SK-N-SH (cell line): ENCODE measurements at regions not wholly inside any gene's neighbourhood (a gene's known extent, or its start where the extent isn't known, plus 50 kb on each side); places are given as distances from the start of the nearest gene placed in this dataset.

Experiments used
- CTCF ChIA-PET: fragments of 300-600, 350-600 bp; formaldehyde crosslinking; extraction: SDS; loops from one replicate; lab custom pipeline; 2021; lab: Yijun Ruan, JAX
- POLR2A ChIA-PET: fragments of 350-600 bp; sonication (Branson Sonifier 250); formaldehyde crosslinking; extraction: SDS; loops from one replicate; lab custom pipeline; 2020; ENCODE audit warnings: antibody characterized with exemption, inconsistent platforms; lab: Yijun Ruan, JAX
- DNase-seq: peaks from one replicate; pipeline ENCODE4 v3.0.0; 2012
- H2AFZ ChIP-seq: fragments of 200-600 bp; sonication (generic); 2 replicates; pipeline ENCODE4 v1.8.1; 2016; ENCODE audit warnings: antibody characterized with exemption, mild to moderate bottlenecking, low read depth
- H3F3A ChIP-seq: fragments of 200-600 bp; sonication (generic); replicated peaks from 2 replicates; pipeline ENCODE3; 2016; ENCODE audit warnings: antibody characterized with exemption, mild to moderate bottlenecking; ENCODE audit not compliant: insufficient read depth
- H3K27ac ChIP-seq, 2 experiments: fragments of 200-500 bp in 1 of 2; fragments of 200-600 bp in 1 of 2; sonication (Bioruptor generic) in 1 of 2; sonication (generic), shearing (Covaris generic) in 1 of 2; 2 replicates each; pipeline versions ENCODE4 v1.5.1 to v1.6.1; 2014 to 2016; ENCODE audit warnings: low read depth in 2 of 2, inconsistent platforms in 1 of 2, low read length in 1 of 2, mild to moderate bottlenecking in 1 of 2, mixed read lengths in 1 of 2
- H3K27me3 ChIP-seq: fragments of 200-600 bp; sonication (generic), shearing (Covaris generic); 2 replicates; pipeline ENCODE4 v1.6.1; 2016; ENCODE audit warnings: mixed run types; ENCODE audit not compliant: insufficient read depth
- H3K36me3 ChIP-seq, 2 experiments: fragments of 200-500 bp in 1 of 2; fragments of 200-600 bp in 1 of 2; sonication (Bioruptor generic) in 1 of 2; sonication (generic) in 1 of 2; replicated peaks in 1 of 2; 2 replicates each; pipeline versions ENCODE3 to v1.5.1; 2014 to 2016; ENCODE audit warnings: low read length in 1 of 2, mild to moderate bottlenecking in 1 of 2; ENCODE audit not compliant: insufficient read depth in 2 of 2, control insufficient read depth in 1 of 2
- H3K4me1 ChIP-seq, 2 experiments: fragments of 200-500 bp in 1 of 2; fragments of 200-600 bp in 1 of 2; sonication (Bioruptor generic) in 1 of 2; sonication (generic), shearing (Covaris generic) in 1 of 2; 2 replicates each; pipeline versions ENCODE4 v1.5.1 to v1.6.1; 2014 to 2016; ENCODE audit warnings: low read depth in 1 of 2, low read length in 1 of 2, mixed run types in 1 of 2; ENCODE audit not compliant: insufficient read depth in 2 of 2, control insufficient read depth in 1 of 2
- H3K4me2 ChIP-seq: fragments of 200-600 bp; sonication (generic), shearing (Covaris generic); 2 replicates; pipeline ENCODE4 v1.6.1; 2017; ENCODE audit warnings: mixed run types
- H3K4me3 ChIP-seq, 2 experiments: fragments of 200-500 bp in 1 of 2; fragments of 200-600 bp in 1 of 2; sonication (Bioruptor generic) in 1 of 2; sonication (generic), shearing (Covaris generic) in 1 of 2; 2 replicates each; pipeline versions ENCODE4 v1.5.1 to v1.8.1; 2014 to 2016; ENCODE audit warnings: low read depth in 2 of 2, inconsistent platforms in 1 of 2, low read length in 1 of 2, mild to moderate bottlenecking in 1 of 2, mixed read lengths in 1 of 2, moderate library complexity in 1 of 2
- H3K79me2 ChIP-seq: fragments of 200-600 bp; sonication (generic); 2 replicates; pipeline ENCODE4 v1.8.1; 2017; ENCODE audit warnings: mild to moderate bottlenecking; ENCODE audit not compliant: insufficient read depth
- H3K9ac ChIP-seq: fragments of 200-600 bp; sonication (generic); 2 replicates; pipeline ENCODE4 v1.6.1; 2017; ENCODE audit warnings: mixed run types
- H3K9me2 ChIP-seq: fragments of 200-600 bp; sonication (generic); 2 replicates; pipeline ENCODE4 v1.6.1; 2017; ENCODE audit warnings: mixed run types
- H3K9me3 ChIP-seq: fragments of 200-600 bp; sonication (generic); 2 replicates; pipeline ENCODE4 v1.6.1; 2017; ENCODE audit warnings: mixed run types, mild to moderate bottlenecking, moderate library complexity
- H4K20me1 ChIP-seq: fragments of 200-600 bp; sonication (generic); 2 replicates; pipeline ENCODE4 v1.6.1; 2017; ENCODE audit warnings: mild to moderate bottlenecking, mixed run types; ENCODE audit not compliant: insufficient read depth
- CHD2 ChIP-seq: fragments of 150-350 bp; IDR thresholded peaks from 2 replicates; pipeline ENCODE4 v1.6.1; 2018; ENCODE audit warnings: low read length; ENCODE audit not compliant: partially characterized antibody
- EZH2phosphoT487 ChIP-seq: fragments of 200-600 bp; sonication (generic); IDR thresholded peaks from 2 replicates; pipeline ENCODE4 v1.6.1; 2017; ENCODE audit warnings: low read depth, mixed run types, mild to moderate bottlenecking, antibody characterized with exemption, moderate library complexity, borderline replicate concordance
- FOSL2 ChIP-seq: IDR thresholded peaks from 2 replicates; pipeline ENCODE4 v1.4.0; 2012; ENCODE audit warnings: low read depth, mild to moderate bottlenecking, moderate library complexity, borderline replicate concordance
- FOXJ3 ChIP-seq: sonication (generic); formaldehyde crosslinking; IDR thresholded peaks from 2 replicates; pipeline ENCODE4 v1.5.1; 2020; ENCODE audit warnings: mild to moderate bottlenecking, missing genetic modification reagents
- GABPA ChIP-seq: IDR thresholded peaks from 2 replicates; pipeline ENCODE4 v1.4.0; 2012; ENCODE audit warnings: low read depth, mild to moderate bottlenecking
- IRF3 ChIP-seq: fragments of 150-350 bp; IDR thresholded peaks from 2 replicates; pipeline ENCODE4 v1.6.1; 2016; ENCODE audit warnings: mild to moderate bottlenecking, low read depth, low read length
- JUND ChIP-seq: IDR thresholded peaks from 2 replicates; pipeline ENCODE4 v1.4.0; 2012
- NFIC ChIP-seq: IDR thresholded peaks from 2 replicates; pipeline ENCODE4 v1.4.0; 2012; ENCODE audit warnings: borderline replicate concordance
- POLR2AphosphoS5 ChIP-seq: IDR thresholded peaks from 2 replicates; pipeline ENCODE4 v1.6.1; 2012; ENCODE audit warnings: low read depth, low read length
- REST ChIP-seq: IDR thresholded peaks from 2 replicates; pipeline ENCODE4 v1.6.1; 2012; ENCODE audit warnings: mild to moderate bottlenecking, low read depth, low read length, moderate library complexity
- TAF1 ChIP-seq: IDR thresholded peaks from 2 replicates; pipeline ENCODE4 v1.6.1; 2012; ENCODE audit warnings: low read depth, mild to moderate bottlenecking, low read length, moderate library complexity, borderline replicate concordance
- WGBS: methylation state at CpG from one replicate; pipeline ENCODE4 v1.1.6; 2017; ENCODE audit warnings: low lambda C conversion rate; 5-methylcytosine and 5-hydroxymethylcytosine counted together
- TF ChIP-seq, protein P1 (sequence below): fragments of 200-600 bp; sonication (generic); IDR thresholded peaks from 2 replicates; pipeline ENCODE4 v1.6.1; 2017; ENCODE audit warnings: antibody characterized with exemption, mild to moderate bottlenecking, moderate library complexity

DNA sequence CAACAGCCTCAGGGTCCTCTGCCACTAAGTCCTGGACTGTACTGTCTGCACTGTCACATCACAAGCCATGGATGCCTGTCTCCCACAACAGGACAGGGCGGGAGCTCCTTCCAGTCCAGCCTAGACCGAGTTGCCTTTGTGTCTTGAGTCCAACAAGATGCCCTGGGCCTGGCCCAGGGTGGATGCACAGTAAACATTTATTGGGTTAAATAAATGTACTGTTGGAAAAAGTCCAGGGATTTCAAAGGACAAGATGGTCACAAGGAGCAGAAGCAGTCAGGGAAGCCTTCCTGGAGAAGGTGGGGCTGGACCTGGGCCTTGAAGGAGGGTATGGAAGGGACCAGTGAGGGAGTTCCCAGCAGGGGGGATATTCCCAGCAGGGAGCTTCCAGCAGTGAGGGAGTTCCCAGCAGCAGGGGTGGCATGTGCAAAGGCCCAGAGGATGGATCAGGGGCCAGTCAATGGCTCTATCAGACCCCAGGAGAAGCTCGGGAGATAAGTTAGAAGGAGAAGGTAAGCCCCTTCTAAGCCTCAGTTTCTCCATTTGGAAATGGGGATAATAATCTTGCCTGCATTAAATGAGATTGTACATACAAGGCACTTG is 72.7 kb upstream of the NEURL1B start:
- no peak overlapping the region for H2AFZ ChIP-seq
- no peak overlapping the region for H3K9ac ChIP-seq
- ChIA-PET POLR2A (no interaction called here), CTCF (interaction anchor here (2.6 kb wide), 1 partner anchor 129 kb away, joined by 11 read pairs; no protein-coding TSS in a partner anchor)
- no peak overlapping the region for H3K27ac ChIP-seq
- WGBS, result 62% methylated on average over 3 of the region's 3 CpGs
- TF ChIP-seq EZH2phosphoT487 (no peak), REST (no peak), FOSL2 (no peak), FOXJ3 (CRISPR knock-in tag) (no peak), JUND (no peak), GABPA (no peak), NFIC (no peak)
- TF ChIP-seq, protein P1, sequence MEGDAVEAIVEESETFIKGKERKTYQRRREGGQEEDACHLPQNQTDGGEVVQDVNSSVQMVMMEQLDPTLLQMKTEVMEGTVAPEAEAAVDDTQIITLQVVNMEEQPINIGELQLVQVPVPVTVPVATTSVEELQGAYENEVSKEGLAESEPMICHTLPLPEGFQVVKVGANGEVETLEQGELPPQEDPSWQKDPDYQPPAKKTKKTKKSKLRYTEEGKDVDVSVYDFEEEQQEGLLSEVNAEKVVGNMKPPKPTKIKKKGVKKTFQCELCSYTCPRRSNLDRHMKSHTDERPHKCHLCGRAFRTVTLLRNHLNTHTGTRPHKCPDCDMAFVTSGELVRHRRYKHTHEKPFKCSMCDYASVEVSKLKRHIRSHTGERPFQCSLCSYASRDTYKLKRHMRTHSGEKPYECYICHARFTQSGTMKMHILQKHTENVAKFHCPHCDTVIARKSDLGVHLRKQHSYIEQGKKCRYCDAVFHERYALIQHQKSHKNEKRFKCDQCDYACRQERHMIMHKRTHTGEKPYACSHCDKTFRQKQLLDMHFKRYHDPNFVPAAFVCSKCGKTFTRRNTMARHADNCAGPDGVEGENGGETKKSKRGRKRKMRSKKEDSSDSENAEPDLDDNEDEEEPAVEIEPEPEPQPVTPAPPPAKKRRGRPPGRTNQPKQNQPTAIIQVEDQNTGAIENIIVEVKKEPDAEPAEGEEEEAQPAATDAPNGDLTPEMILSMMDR, result no peak
- H3K4me2 ChIP-seq, result no peak overlapping the region
- H3K4me1 ChIP-seq, result peaks cover 0 to 4% of the 10 kb centered on the region in 2 experiments; a peak in 1 of 4 replicates
- DNase-seq, result no peak
- H3K27me3 ChIP-seq, result peaks cover 45% of the 10 kb centered on the region; the same call in 1 of the 2 replicates
- no peaks in the 10 kb centered on the region for H3F3A ChIP-seq
- no peak overlapping the region for H3K4me3 ChIP-seq
- no peaks in the 10 kb centered on the region for H3K9me2 ChIP-seq
- no peaks in the 10 kb centered on the region for H4K20me1 ChIP-seq
- no peaks in the 10 kb centered on the region for H3K9me3 ChIP-seq
- no peaks in the 10 kb centered on the region for H3K79me2 ChIP-seq
- H3K36me3 ChIP-seq, result no peaks in the 10 kb centered on the region

DNA sequence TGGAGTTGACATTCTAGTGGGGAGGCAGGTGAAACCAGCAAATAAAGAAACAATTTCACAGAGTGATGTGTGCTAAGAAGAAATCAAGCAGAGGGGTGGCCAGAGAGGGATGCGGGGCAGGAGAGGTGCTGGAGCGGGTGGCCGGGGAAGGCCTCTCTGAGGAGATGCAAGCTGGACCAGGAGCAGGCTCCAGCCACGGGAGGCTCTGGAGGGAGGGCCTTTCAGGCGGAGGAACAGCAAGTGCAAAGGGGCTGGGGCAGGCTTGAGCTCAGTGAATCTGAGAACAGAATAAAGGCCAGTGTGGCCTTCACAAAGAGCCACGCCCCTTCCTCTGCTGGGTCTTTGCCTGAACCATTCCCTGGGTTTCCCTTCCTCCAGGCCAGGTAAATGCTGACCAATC is 73.2 kb upstream of the NEURL1B start:
- ChIA-PET POLR2A (no interaction called here), CTCF (interaction anchor here (2.6 kb wide), 1 partner anchor 130 kb away, joined by 11 read pairs; no protein-coding TSS in a partner anchor)
- peaks cover 0 to 4% of the 10 kb centered on the region in 2 experiments; a peak in 1 of 4 replicates for H3K4me1 ChIP-seq
- WGBS, result 75% methylated on average over 5 of the region's 6 CpGs
- H3K4me3 ChIP-seq, result no peak overlapping the region
- H3K4me2 ChIP-seq, result no peak overlapping the region
- H3K27me3 ChIP-seq, result peaks cover 46% of the 10 kb centered on the region; the same call in 1 of the 2 replicates
- no peak overlapping the region for H2AFZ ChIP-seq
- no peak overlapping the region for H3K9ac ChIP-seq
- no peaks in the 10 kb centered on the region for H3K9me2 ChIP-seq
- TF ChIP-seq IRF3, result no peak
- TF ChIP-seq CHD2, result no peak
- no peak for TF ChIP-seq TAF1
- no peak for TF ChIP-seq POLR2AphosphoS5
- TF ChIP-seq JUND, result no peak
- TF ChIP-seq REST, result no peak
- H3K79me2 ChIP-seq, result no peaks in the 10 kb centered on the region
- no peak for DNase-seq
- H4K20me1 ChIP-seq, result no peaks in the 10 kb centered on the region
- no peak overlapping the region for H3K27ac ChIP-seq
- no peaks in the 10 kb centered on the region for H3K9me3 ChIP-seq
- H3K36me3 ChIP-seq, result no peaks in the 10 kb centered on the region
- no peaks in the 10 kb centered on the region for H3F3A ChIP-seq
